ENCODE measurements at regions not wholly inside any gene's neighbourhood (a gene's known extent, or its start where the extent isn't known, plus 50 kb on each side); places are given as distances from the start of the nearest gene placed in this dataset.

GRCh38 chr5:6187501-6187900 is 190.8 kb downstream of the MED10 start:
- TF ChIP-seq, protein P1, sequence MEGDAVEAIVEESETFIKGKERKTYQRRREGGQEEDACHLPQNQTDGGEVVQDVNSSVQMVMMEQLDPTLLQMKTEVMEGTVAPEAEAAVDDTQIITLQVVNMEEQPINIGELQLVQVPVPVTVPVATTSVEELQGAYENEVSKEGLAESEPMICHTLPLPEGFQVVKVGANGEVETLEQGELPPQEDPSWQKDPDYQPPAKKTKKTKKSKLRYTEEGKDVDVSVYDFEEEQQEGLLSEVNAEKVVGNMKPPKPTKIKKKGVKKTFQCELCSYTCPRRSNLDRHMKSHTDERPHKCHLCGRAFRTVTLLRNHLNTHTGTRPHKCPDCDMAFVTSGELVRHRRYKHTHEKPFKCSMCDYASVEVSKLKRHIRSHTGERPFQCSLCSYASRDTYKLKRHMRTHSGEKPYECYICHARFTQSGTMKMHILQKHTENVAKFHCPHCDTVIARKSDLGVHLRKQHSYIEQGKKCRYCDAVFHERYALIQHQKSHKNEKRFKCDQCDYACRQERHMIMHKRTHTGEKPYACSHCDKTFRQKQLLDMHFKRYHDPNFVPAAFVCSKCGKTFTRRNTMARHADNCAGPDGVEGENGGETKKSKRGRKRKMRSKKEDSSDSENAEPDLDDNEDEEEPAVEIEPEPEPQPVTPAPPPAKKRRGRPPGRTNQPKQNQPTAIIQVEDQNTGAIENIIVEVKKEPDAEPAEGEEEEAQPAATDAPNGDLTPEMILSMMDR (conservative IDR thresholded peaks at IDR 0.05): no peak
- TF ChIP-seq ZFX (IDR thresholded peaks at IDR 0.05): no peak
